Left lung (tissue), 4 donors: ENCODE measurements at regions not wholly inside any gene's neighbourhood (a gene's known extent, or its start where the extent isn't known, plus 50 kb on each side); places are given as distances from the start of the nearest gene placed in this dataset.
A peak's percentile ranks its signal among the peaks of the same experiment; 100 is the strongest.

Experiments
- ATAC-seq: fragments of 200-7000 bp; cut with Tn5 transposase; one replicate; pipeline ENCODE4 v1.9.1; 2020; ENCODE audit warnings: moderate library complexity
- DNase-seq, 4 donors: peaks; one replicate each; pipeline ENCODE4 v3.0.0-alpha.2; 2013 to 2020
- H3K27ac ChIP-seq, 2 donors: fragments of 200-600 bp; sonication (generic) in 1 of 2; one replicate each; pipeline versions ENCODE4 v1.5.0 to v1.8.0; 2020 to 2021
- H3K27me3 ChIP-seq, 2 donors: fragments of 200-600 bp; sonication (generic) in 1 of 2; one replicate each; pipeline versions ENCODE4 v1.5.0 to v1.8.0; 2020 to 2021
- H3K36me3 ChIP-seq, 2 donors: fragments of 200-600 bp; sonication (generic) in 1 of 2; one replicate each; pipeline versions ENCODE4 v1.5.0 to v1.8.0; 2020 to 2021
- H3K4me1 ChIP-seq, 2 donors: fragments of 200-600 bp; one replicate each; pipeline ENCODE4 v1.8.0; 2021
- H3K4me3 ChIP-seq, 2 donors: fragments of 200-600 bp; sonication (generic) in 1 of 2; one replicate each; pipeline versions ENCODE4 v1.5.0 to v1.8.0; 2020 to 2021; ENCODE audit warnings: mild to moderate bottlenecking in 1 of 2
- H3K9me3 ChIP-seq, 2 donors: fragments of 200-600 bp; sonication (generic) in 1 of 2; one replicate each; pipeline versions ENCODE4 v1.5.0 to v1.8.0; 2020 to 2021
- CTCF ChIP-seq, 2 donors: fragments of 200-600 bp; sonication (generic) in 1 of 2; IDR thresholded peaks; one replicate each; pipeline versions ENCODE4 v1.5.0 to v1.8.0; 2021; ENCODE audit warnings: antibody characterized with exemption in 2 of 2
- intact Hi-C, 2 donors: fragments of 100-400 bp; cut with DNase I; formaldehyde crosslinking; loops; one replicate each; pipeline versions ENCODE4 v1.11.2 to v1.14.2; 2022
- donor health status: DM: no; HTN: yes; CAD: no.
- donor health status: DM: no; HTN: no; CAD: no.

- TF ChIP-seq CTCF (IDR thresholded peaks at IDR 0.05): no peak
- no peaks in the 10 kb centered on the region for H3K27me3 ChIP-seq
- no peaks in the 10 kb centered on the region for H3K9me3 ChIP-seq
- no peak for ATAC-seq
- H3K4me3 ChIP-seq: no peak overlapping the region
- intact Hi-C loops: no loop called here
- no peaks in the 10 kb centered on the region for H3K4me1 ChIP-seq
- no peak for DNase-seq
- H3K27ac ChIP-seq: no peak overlapping the region
- H3K36me3 ChIP-seq: no peaks in the 10 kb centered on the region
These were observed 236.7 kb upstream of the MYT1L start for GRCh38 chr2:2567776-2568175.

DNA sequence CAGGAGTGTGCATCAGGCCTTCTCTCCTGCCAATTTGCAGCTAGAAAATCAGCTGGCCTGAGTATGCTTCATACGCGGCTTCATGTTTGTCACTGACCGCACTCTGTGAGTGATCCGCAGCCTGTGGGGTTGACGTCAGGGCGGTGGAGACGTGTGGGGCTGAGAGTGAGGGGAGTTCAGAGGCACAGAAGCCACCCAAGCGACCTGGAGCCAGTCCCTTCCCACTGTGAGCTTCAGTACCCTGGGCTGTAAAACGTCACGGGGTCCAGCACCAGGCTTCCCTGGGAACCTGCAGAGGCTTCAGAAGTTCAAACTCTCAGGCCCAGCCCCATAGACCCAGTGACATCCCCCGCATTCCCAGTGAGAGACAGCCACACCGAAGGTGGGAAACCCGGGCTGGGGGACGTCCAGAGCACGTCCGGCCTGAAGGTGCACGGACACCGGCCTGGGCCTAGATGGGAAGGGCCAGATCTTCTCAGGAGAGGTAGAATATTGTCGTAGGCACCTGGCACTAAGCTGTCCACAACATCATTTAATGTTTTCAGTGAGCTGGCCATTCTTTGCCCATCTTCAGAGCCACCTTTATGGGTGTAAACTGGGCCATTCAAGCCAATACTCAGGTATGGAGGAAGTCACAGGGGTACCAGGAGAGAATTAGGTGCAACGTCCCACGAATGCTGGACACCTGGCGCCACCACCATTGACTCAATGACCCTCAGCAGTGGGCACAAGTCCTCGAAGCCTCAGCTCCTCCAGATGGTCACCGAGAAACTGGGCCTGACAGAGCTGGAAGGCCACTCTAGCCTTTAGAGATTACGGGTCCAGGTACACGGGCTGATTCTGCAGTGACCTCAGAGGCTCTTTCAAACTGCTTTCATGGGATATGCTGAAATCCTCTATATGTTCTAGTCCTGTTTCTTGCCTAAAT is 235.6 kb upstream of the MYT1L start:
- no peak for TF ChIP-seq CTCF (IDR thresholded peaks at IDR 0.05)
- DNase-seq (peak in 1 of 4 donors; percentile 19), ATAC-seq (no peak)
- Histone ChIP-seq H3K4me1 (no peaks in the 10 kb centered on the region), H3K27ac (no peak overlapping the region), H3K36me3 (no peaks in the 10 kb centered on the region), H3K9me3 (no peaks in the 10 kb centered on the region), H3K27me3 (no peaks in the 10 kb centered on the region), H3K4me3 (no peak overlapping the region)
- intact Hi-C loops: no loop called here

GRCh38 chr2:2565671-2566070 is 234.6 kb upstream of the MYT1L start:
- H3K27ac ChIP-seq: no peak overlapping the region
- no peak for TF ChIP-seq CTCF (IDR thresholded peaks at IDR 0.05)
- no peaks in the 10 kb centered on the region for H3K36me3 ChIP-seq
- ATAC-seq (no peak), DNase-seq (peak in 1 of 4 donors; percentile 41)
- H3K4me1 ChIP-seq: no peaks in the 10 kb centered on the region
- intact Hi-C loops: no loop called here
- no peaks in the 10 kb centered on the region for H3K9me3 ChIP-seq
- H3K27me3 ChIP-seq: no peaks in the 10 kb centered on the region
- no peak overlapping the region for H3K4me3 ChIP-seq

DNA sequence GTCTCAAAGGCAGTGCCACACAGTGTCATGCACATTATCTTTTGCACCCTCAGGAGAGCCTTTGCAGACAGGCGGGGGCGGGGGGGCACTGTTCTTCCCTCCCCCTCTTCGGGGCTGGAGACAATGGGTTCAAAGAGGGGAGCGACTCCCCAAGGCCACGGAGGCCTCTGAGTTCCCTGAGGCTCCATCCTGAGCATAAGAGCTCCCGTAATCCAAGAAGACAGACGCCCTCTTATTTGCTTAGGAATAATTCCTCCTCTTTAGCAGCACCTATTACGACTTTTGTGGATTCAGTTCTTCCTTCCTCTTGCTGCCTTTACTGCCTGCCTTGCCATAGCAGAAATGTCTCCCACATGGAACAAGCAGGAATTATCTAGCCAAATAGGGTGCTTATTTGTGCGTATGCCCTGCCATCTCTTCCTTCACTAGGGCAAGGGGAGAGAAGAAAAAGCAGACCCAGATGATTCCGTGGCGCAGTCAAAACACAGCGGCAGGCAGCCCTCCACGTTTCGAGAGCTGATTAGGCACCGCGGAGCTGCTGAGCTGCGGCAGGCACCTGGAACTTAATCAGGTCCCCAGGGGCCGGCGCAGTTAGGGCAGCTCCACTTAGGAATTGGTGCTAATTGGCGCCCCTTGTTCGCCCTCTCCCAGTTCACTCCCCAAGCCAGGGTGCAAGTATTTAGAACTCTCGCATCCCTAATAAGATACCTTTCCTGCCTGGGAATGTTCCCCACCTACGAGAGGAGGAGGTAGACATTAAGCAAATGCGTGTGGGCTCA is 233.4 kb upstream of the MYT1L start:
- DNase-seq (peak in 1 of 4 donors; percentile 63), ATAC-seq (no peak)
- no peaks in the 10 kb centered on the region for H3K27me3 ChIP-seq
- TF ChIP-seq CTCF (IDR thresholded peaks at IDR 0.05): no peak
- H3K4me1 ChIP-seq: no peaks in the 10 kb centered on the region
- H3K27ac ChIP-seq: no peak overlapping the region
- H3K9me3 ChIP-seq: no peaks in the 10 kb centered on the region
- H3K4me3 ChIP-seq: no peak overlapping the region
- no peaks in the 10 kb centered on the region for H3K36me3 ChIP-seq
- intact Hi-C loops: no loop called here

GRCh38 chr2:2563309-2563860 is 232.3 kb upstream of the MYT1L start:
- no peak for ATAC-seq
- Histone ChIP-seq H3K4me1 (no peaks in the 10 kb centered on the region), H3K4me3 (no peak overlapping the region), H3K27me3 (no peaks in the 10 kb centered on the region), H3K36me3 (no peaks in the 10 kb centered on the region), H3K27ac (no peak overlapping the region), H3K9me3 (no peaks in the 10 kb centered on the region)
- no peak for DNase-seq
- intact Hi-C loops: no loop called here
- TF ChIP-seq CTCF (IDR thresholded peaks at IDR 0.05): no peak
